MM.1S (cell line): ENCODE measurements at regions not wholly inside any gene's neighbourhood (a gene's known extent, or its start where the extent isn't known, plus 50 kb on each side); places are given as distances from the start of the nearest gene placed in this dataset.

Source experiments
- EZH2 ChIP-seq: fragments of 300-600 bp; sonication (generic); optimal IDR thresholded peaks from 2 replicates; pipeline ENCODE3; 2017; ENCODE audit warnings: low read depth, mild to moderate bottlenecking, antibody characterized with exemption, low read length, mixed read lengths
- EZH2phosphoT487 ChIP-seq: fragments of 300-600 bp; sonication (generic); IDR thresholded peaks from 2 replicates; pipeline ENCODE4 v1.6.1; 2018; ENCODE audit warnings: antibody characterized with exemption, low read length
- TF ChIP-seq, protein P1 (sequence below): fragments of 300-600 bp; sonication (generic); IDR thresholded peaks from 2 replicates; pipeline ENCODE4 v1.5.1; 2016; ENCODE audit warnings: antibody characterized with exemption, low read length, mixed read lengths

DNA sequence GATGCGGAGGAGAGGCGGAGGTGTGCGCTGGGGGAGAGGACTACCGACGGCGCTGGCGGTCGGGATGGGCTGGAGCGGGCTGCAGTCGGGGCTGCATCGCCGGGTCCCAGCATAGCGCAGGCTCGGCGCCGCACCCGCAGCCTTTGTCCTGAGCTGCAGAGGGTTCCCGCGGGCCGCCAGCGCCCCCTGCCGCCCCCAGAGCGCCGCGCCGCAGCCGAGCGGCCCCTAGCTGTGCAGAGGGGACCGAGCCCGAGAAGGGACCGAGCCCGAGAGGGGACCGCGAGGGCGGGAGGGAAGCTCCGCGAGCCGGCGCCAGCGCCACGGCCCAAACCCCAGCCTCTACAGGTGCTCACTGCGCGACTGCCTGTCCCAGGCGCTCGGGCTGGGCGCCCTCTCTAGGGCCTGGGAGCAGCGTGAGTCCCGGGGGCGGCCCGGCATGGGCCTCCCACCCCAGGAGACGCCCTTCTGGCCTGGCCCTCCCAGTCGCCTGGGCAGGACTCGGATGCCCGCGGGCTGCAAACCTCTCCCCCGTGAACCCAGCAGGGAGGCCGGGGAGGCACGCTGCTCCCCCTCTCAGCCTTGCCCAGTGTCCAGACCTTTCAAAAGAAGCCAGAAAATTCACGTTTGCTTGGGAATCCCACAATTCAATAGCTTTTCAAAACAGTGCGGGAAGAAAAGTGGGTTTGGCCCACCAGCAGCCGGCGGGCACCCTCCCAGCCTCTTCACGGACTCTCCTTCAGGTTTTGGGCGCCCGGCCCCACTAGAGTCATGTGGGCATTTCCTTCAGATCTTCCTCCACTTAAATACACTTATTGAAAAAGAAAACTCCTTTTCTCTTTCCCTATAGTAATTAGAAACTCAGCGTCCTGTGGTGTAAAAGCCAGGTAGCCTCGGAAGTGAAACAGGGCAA lies 134.7 kb downstream of the TPRA1 start:
- TF ChIP-seq EZH2 (no peak), EZH2phosphoT487 (no peak)
- TF ChIP-seq, protein P1, sequence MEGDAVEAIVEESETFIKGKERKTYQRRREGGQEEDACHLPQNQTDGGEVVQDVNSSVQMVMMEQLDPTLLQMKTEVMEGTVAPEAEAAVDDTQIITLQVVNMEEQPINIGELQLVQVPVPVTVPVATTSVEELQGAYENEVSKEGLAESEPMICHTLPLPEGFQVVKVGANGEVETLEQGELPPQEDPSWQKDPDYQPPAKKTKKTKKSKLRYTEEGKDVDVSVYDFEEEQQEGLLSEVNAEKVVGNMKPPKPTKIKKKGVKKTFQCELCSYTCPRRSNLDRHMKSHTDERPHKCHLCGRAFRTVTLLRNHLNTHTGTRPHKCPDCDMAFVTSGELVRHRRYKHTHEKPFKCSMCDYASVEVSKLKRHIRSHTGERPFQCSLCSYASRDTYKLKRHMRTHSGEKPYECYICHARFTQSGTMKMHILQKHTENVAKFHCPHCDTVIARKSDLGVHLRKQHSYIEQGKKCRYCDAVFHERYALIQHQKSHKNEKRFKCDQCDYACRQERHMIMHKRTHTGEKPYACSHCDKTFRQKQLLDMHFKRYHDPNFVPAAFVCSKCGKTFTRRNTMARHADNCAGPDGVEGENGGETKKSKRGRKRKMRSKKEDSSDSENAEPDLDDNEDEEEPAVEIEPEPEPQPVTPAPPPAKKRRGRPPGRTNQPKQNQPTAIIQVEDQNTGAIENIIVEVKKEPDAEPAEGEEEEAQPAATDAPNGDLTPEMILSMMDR, result peak; percentile 81
